PC-9 (cell line): ENCODE measurements at regions not wholly inside any gene's neighbourhood (a gene's known extent, or its start where the extent isn't known, plus 50 kb on each side); places are given as distances from the start of the nearest gene placed in this dataset.

ENCODE experiments used
- BruUV-seq: library from RNA; stranded (reverse); fragments of 400-500 nt; replicated peaks from 2 replicates; lab custom pipeline; 2021; lab: Mats Ljungman, UMichigan
- CTCF ChIA-PET: fragments of 300-600 bp; sonication (Branson Sonifier 250); formaldehyde crosslinking; loops from one replicate; lab custom pipeline; 2022; ENCODE audit warnings: antibody characterized with exemption; lab: Charles Lee
- POLR2A ChIA-PET: fragments of 300-600 bp; sonication (Branson Sonifier 250); formaldehyde crosslinking; loops from one replicate; lab custom pipeline; 2022; ENCODE audit warnings: antibody characterized with exemption; ENCODE audit not compliant: unreplicated experiment; lab: Charles Lee
- DNase-seq, 2 experiments: peaks; one replicate each; pipeline versions ENCODE4 v3.0.0 to v3.0.0-alpha.2; 2015 to 2022; ENCODE audit warnings: mixed read lengths in 1 of 2
- H2AFZ ChIP-seq: fragments of 200-600 bp; sonication (generic); 2 replicates; pipeline ENCODE4 v1.8.1; 2017; ENCODE audit warnings: antibody characterized with exemption
- H3F3A ChIP-seq: fragments of 200-600 bp; sonication (generic); 2 replicates; pipeline ENCODE4 v1.8.1; 2017; ENCODE audit warnings: antibody characterized with exemption, mild to moderate bottlenecking, low read depth; ENCODE audit not compliant: insufficient read depth
- H3K27ac ChIP-seq: fragments of 200-600 bp; sonication (generic); 2 replicates; pipeline ENCODE4 v1.6.1; 2016; ENCODE audit warnings: mixed run types
- H3K27me3 ChIP-seq: fragments of 200-600 bp; sonication (generic); 2 replicates; pipeline ENCODE4 v1.6.1; 2016; ENCODE audit warnings: low read depth, mixed run types; ENCODE audit not compliant: insufficient read depth
- H3K36me3 ChIP-seq: fragments of 200-600 bp; sonication (generic); 2 replicates; pipeline ENCODE4 v1.6.1; 2016; ENCODE audit warnings: low read depth, mixed run types
- H3K4me1 ChIP-seq: fragments of 200-600 bp; sonication (generic); replicated peaks from 2 replicates; pipeline ENCODE4 v1.6.1; 2016; ENCODE audit warnings: mixed run types; ENCODE audit not compliant: insufficient read depth
- H3K4me2 ChIP-seq: fragments of 200-600 bp; sonication (generic); 2 replicates; pipeline ENCODE4 v1.6.1; 2017; ENCODE audit warnings: mixed run types
- H3K4me3 ChIP-seq: fragments of 200-600 bp; sonication (generic); 2 replicates; pipeline ENCODE4 v1.6.1; 2016; ENCODE audit warnings: mixed run types
- H3K79me2 ChIP-seq: fragments of 200-600 bp; sonication (generic); 2 replicates; pipeline ENCODE4 v1.6.1; 2017; ENCODE audit warnings: low read depth, mixed run types
- H3K9me2 ChIP-seq: fragments of 200-600 bp; sonication (generic); 2 replicates; pipeline ENCODE4 v1.8.1; 2017; ENCODE audit warnings: mild to moderate bottlenecking; ENCODE audit not compliant: insufficient read depth
- H3K9me3 ChIP-seq: fragments of 200-600 bp; sonication (generic); 2 replicates; pipeline ENCODE4 v1.8.1; 2016; ENCODE audit warnings: low read depth; ENCODE audit not compliant: insufficient read depth
- H4K20me1 ChIP-seq: fragments of 200-600 bp; sonication (generic); 2 replicates; pipeline ENCODE4 v1.8.1; 2017; ENCODE audit not compliant: insufficient read depth
- EZH2 ChIP-seq: fragments of 200-600 bp; sonication (generic); IDR thresholded peaks from 2 replicates; pipeline ENCODE4 v1.8.0; 2017; ENCODE audit warnings: antibody characterized with exemption, low read depth
- intact Hi-C: fragments of 100-400 bp; cut with micrococcal nuclease; formaldehyde crosslinking; loops from one replicate; pipeline ENCODE4 v1.10.0; 2022; ENCODE audit not compliant: unreplicated experiment
- TF ChIP-seq, protein P1 (sequence below): fragments of 200-600 bp; sonication (generic); conservative IDR thresholded peaks from 2 replicates; pipeline ENCODE4 v1.6.1; 2017; ENCODE audit warnings: mixed run types, antibody characterized with exemption, mild to moderate bottlenecking, moderate library complexity

DNA sequence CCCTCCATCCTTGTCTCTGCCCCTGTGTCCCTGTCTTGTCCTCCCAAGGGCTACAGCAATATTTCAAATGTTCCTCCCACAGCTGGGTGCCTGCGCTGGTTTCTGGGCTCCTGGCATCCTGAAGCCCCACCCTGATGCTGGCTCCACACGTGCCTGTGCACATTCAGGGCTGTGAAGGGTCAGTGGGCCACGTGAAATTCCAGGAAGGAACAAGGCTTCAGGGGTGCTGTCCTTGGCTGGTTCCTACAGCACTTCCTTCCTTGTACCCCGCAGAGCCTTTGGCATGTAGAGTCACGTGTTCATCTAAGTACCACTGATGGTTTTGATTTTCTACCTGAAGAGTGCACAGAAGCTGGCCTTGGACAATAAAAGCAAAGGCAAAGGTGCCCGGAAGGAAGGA is 57.7 kb upstream of the NLK start:
- TF ChIP-seq, protein P1, sequence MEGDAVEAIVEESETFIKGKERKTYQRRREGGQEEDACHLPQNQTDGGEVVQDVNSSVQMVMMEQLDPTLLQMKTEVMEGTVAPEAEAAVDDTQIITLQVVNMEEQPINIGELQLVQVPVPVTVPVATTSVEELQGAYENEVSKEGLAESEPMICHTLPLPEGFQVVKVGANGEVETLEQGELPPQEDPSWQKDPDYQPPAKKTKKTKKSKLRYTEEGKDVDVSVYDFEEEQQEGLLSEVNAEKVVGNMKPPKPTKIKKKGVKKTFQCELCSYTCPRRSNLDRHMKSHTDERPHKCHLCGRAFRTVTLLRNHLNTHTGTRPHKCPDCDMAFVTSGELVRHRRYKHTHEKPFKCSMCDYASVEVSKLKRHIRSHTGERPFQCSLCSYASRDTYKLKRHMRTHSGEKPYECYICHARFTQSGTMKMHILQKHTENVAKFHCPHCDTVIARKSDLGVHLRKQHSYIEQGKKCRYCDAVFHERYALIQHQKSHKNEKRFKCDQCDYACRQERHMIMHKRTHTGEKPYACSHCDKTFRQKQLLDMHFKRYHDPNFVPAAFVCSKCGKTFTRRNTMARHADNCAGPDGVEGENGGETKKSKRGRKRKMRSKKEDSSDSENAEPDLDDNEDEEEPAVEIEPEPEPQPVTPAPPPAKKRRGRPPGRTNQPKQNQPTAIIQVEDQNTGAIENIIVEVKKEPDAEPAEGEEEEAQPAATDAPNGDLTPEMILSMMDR, result no peak
- TF ChIP-seq EZH2, result no peak
- Histone ChIP-seq H3K27ac (no peak overlapping the region), H4K20me1 (no peaks in the 10 kb centered on the region), H3K4me2 (no peak overlapping the region), H3K9me3 (no peaks in the 10 kb centered on the region), H2AFZ (no peak overlapping the region), H3K79me2 (no peaks in the 10 kb centered on the region), H3K4me1 (peaks cover 19% of the 10 kb centered on the region), H3F3A (no peaks in the 10 kb centered on the region), H3K4me3 (no peak overlapping the region), H3K27me3 (no peaks in the 10 kb centered on the region), H3K9me2 (no peaks in the 10 kb centered on the region), H3K36me3 (no peaks in the 10 kb centered on the region)
- ChIA-PET CTCF (no interaction called here), POLR2A (no interaction called here)
- no peak for DNase-seq
- BruUV-seq, result no TSS peak
- intact Hi-C loops, result loop anchor here (5.0 to 10.0 kb wide), 2 partner anchors 60 to 178 kb away; partner anchors contain the start of gene NLK

DNA sequence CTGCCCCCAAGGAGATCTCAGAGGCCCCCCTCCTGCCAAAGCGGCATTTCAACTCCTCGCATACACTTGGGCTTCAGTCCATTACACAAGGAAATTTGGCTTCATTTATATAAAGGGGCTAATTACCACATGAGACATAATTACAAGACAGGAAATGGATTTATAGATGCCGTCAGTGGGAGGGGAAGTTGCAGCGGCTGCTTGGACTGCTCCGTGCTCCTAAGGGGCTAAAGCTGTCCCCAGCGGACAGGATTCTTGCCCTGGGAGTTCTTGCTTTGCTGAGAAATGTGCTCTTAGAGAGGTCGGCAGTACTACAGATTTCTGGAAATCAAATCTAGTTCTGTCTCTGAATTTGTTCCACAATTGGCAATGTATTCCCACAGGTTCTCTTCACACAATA is 57.2 kb upstream of the NLK start:
- no peak overlapping the region for H3K4me3 ChIP-seq
- H3K27ac ChIP-seq, result no peak overlapping the region
- no peaks in the 10 kb centered on the region for H3K79me2 ChIP-seq
- ChIA-PET POLR2A (no interaction called here), CTCF (no interaction called here)
- no peak overlapping the region for H2AFZ ChIP-seq
- H3K9me3 ChIP-seq, result no peaks in the 10 kb centered on the region
- H3K4me1 ChIP-seq, result peaks cover 14% of the 10 kb centered on the region
- BruUV-seq, result no TSS peak
- H4K20me1 ChIP-seq, result no peaks in the 10 kb centered on the region
- H3K4me2 ChIP-seq, result no peak overlapping the region
- H3F3A ChIP-seq, result no peaks in the 10 kb centered on the region
- no peak for TF ChIP-seq EZH2
- TF ChIP-seq, protein P1, result no peak
- DNase-seq, result no peak
- H3K9me2 ChIP-seq, result no peaks in the 10 kb centered on the region
- H3K27me3 ChIP-seq, result no peaks in the 10 kb centered on the region
- H3K36me3 ChIP-seq, result no peaks in the 10 kb centered on the region
- intact Hi-C loops, result loop anchor here (5.0 to 10.0 kb wide), 2 partner anchors 59 to 178 kb away; partner anchors contain the start of gene NLK

- H3K9me3 ChIP-seq, result no peaks in the 10 kb centered on the region
- no peaks in the 10 kb centered on the region for H3K9me2 ChIP-seq
- no peak overlapping the region for H3K4me2 ChIP-seq
- H3K27me3 ChIP-seq, result no peaks in the 10 kb centered on the region
- H3K4me3 ChIP-seq, result no peak overlapping the region
- no peak overlapping the region for H2AFZ ChIP-seq
- POLR2A ChIA-PET, result no interaction called here
- intact Hi-C loops, result loop anchor here (5.0 to 10.0 kb wide), 2 partner anchors 59 to 179 kb away; partner anchors contain the start of gene NLK
- no peak for DNase-seq
- no peaks in the 10 kb centered on the region for H3K36me3 ChIP-seq
- H3K27ac ChIP-seq, result no peak overlapping the region
- H3F3A ChIP-seq, result no peaks in the 10 kb centered on the region
- H3K4me1 ChIP-seq, result peaks cover 8% of the 10 kb centered on the region; the same call in 1 of the 2 replicates
- no peaks in the 10 kb centered on the region for H4K20me1 ChIP-seq
- TF ChIP-seq, protein P1, result no peak
- TF ChIP-seq EZH2, result no peak
- BruUV-seq, result no TSS peak
- no peaks in the 10 kb centered on the region for H3K79me2 ChIP-seq
- CTCF ChIA-PET, result interaction anchor here (0.6 kb wide), 1 partner anchor 34 kb away, joined by 3 read pairs; no protein-coding TSS in a partner anchor
Observed at GRCh38 chr17:27985736-27986399, 56.6 kb upstream of the NLK start.
